ENCODE measurements at regions not wholly inside any gene's neighbourhood (a gene's known extent, or its start where the extent isn't known, plus 50 kb on each side); places are given as distances from the start of the nearest gene placed in this dataset.

DNA sequence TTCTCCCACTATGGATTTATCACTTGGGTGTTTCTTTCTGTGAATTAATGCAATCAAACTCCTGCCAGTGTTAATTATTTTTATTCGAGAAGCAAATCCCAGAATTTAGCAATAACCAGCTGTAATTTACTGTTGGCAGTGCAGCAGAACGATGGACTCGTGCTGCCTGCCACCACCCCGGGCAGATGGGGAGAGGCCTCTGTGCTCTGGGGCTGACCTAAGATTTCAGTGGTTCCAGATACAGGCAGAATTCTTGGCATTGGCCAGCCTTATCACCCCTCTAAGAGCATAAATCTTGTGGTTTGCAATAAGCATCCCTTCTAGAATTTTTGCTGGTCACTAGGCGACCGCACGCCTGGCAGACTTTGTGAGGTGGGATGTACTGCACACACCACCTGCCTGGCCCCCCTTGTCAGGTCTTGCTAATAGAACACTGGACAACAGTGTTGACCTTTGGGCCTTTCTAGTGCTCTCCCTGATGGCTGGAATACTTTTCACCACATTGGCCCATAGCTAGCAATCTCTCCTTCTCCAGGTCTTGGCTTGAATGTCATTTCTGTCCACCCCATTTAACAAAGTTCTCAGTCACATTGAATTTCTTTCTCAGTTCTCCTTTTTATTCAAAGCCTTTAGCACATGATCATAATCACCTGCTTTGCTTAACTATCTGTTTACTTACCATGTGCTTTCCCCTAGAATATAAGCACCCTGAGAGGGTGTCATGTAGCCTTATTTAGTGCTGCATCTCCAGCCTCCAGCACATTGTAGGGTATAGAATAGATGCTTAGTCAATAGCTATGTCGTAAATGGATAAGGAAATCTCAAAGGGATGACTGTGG, 122.1 kb upstream of the DYNLRB2 start:
- DNase-seq: no peak

DNA sequence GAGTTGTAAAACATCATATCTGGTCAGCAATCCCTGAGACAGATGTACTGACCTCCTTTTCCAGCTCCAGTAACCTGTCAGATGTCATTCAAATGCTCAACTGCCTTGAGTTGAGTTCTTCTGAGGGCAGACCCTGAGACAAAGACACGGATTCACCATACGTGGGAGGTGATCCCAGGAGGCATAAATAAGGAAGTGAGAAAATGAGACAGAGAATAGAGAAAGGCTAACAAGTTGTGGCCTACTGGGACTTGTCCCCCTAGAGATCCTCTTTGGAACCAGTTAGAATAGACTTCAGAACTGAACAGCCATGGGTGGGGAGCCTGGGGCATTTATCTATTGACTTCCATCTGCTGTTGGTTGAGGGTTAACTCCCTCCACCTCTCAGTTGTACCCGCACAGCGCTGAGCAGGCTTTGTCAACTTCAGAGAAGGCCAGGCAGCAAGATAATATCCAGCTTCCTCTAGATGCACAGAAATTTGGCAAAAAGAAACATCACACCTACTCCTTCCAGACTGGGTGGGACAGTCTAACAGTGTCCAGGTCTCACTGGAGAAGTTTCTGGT, 123.0 kb upstream of the DYNLRB2 start:
- DNase-seq: no peak

DNA sequence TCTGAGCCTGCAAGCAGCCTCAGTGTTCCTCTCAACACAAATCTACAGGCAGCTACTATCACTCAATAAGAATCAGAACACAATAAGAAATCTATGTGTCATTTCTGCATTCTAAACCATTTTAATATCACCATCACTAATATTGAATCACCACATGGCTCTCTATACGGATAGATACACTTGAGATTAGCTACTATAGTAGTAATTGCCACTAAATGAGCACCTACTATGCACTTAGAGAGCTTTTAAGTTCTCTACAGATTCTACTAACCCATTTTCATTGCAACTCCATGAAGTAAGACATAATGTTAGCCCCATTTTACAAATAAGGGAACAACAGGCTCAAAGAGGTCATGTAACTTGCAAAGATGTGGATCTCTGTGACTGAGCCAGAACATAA, 132.8 kb upstream of the DYNLRB2 start:
- DNase-seq: no peak

DNA sequence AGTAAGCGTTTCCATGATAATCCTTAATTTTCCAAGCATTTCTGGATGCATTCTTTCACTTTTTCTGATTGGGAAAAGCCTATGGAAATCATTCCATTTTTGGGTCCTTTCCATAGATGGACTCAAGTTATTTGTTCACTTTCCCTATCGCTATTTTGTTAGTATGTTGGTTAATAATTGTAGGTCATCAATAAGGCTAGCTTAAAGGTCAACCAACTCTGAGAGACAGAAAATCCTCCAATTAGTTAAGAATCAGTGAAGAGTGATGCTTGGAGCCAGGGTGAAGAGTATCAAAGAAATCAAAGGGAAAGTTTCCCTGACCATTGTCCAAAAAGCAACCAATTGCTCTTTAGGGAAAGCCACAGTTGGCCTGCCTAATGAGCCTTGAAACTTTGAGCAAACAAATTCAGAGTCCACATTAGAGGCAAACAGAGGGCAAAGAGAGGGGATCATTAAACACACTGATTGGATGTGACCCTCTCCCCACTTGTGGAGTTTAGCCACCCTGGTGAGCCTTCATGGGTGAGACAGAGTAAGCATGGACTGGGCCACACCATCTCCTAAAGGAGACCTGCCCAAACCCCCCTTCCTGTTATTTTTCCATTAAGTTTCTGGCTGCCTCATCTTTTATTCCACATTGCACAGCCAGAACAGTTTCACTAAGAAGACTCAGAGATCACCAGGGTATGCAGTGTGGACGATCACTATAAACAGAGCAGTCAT, 133.4 kb upstream of the DYNLRB2 start:
- DNase-seq: no peak

DNA sequence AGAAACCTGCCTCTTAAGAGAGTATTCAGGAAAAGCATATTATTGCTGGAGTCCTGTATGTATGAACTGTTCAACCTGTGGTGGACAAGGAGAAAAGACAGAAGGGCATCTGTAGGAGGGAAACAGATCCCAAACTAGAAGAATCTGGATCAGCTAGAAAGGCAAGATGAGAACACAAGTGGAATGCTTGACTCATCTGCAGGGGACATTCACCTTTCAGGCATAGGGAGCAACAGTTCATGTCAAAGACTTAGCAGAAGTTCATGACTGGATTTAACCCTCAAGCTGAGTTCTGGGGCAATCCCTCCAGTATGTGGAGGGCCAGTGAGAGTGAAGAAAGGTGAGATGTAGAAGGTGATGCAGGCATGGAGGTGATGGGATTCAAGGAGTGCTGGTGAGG, 135.9 kb upstream of the DYNLRB2 start:
- no peak for DNase-seq

DNA sequence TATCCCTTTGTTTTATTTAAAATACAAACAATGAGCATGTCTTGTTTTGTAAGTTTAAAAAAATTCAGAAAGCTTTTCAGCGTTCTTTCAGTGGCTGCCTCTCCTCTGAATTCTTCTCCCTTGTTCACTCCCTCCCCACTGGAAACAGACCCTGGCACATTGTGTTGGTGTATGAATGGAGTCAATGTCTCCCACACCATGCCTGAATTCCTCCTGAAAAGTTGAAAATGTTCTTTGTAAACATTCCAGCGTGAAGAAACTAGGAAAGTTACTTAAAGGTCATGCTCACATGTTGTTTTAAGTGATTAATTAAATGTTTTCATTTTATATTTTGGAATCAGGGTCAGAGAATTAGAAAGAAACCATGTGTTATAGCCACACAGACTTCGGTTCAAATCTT, 136.9 kb upstream of the DYNLRB2 start:
- DNase-seq: no peak

DNA sequence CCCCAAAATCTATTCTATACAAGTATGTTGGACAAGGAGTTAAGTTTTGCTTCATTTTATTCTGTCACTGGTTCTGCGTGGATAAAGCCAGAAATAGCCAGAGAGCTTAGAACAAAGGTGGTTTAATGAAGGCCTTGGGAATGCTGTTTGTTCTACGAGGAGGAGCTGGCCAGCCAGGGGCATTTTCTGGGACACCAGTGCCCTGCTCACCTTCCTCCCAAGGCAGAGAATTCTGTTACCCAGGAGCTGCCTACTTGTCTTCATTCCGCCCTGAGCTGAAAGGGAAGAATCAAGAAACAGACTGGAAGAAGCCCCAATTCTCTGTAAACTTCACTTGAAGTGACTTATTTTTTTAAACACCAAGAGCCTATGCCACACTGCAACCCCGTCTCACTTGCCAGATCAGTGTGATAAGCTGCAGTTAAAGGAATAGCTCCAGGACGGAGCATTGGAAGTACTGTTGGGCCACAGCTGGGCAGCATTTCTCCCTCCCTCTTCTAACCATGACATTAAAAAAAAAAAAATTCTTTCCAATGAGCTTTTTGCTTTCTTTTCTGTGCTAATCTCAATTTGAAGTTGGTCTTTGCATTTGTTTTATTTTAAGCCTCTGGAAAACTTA, 149.8 kb upstream of the DYNLRB2 start:
- DNase-seq: no peak

DNA sequence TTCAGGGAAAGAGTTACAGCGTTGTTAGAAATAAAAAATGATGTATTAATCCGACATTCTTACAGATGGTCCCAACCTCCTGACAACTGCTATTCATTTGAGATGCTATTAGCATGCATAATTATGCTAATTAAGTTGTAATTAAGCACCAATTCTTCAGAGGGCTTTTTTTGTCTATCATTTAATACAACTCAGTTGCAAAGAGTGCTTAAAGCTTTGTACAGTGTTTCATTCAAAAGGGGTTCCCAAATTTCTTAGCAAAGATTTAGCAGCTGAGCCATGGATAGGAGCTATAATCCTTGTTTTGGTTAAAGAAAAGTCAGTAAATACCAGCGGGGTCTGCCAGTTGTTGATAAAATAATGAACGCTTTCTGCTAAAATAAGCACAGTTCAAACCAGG, 150.7 kb upstream of the DYNLRB2 start:
- DNase-seq: no peak

DNA sequence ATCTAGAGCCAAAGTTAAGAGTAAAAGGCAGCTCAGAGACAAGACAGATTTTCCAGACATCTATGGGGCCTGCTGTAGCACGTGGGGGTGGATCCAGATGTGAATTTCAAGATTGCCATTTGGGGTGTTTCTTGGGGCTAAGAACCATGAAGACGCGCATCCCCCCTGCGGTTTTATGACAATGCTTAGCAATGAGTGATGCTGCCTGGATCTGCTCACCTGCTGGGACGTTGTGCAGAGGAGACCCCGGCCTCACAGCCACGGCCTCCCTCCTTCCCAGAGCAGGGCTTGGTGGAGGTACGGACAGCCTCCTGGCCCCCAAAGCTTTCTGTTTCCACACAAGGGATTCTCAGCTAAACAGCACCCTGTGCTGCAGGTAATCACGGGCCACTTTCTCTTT, 151.5 kb upstream of the DYNLRB2 start:
- no peak for DNase-seq

DNA sequence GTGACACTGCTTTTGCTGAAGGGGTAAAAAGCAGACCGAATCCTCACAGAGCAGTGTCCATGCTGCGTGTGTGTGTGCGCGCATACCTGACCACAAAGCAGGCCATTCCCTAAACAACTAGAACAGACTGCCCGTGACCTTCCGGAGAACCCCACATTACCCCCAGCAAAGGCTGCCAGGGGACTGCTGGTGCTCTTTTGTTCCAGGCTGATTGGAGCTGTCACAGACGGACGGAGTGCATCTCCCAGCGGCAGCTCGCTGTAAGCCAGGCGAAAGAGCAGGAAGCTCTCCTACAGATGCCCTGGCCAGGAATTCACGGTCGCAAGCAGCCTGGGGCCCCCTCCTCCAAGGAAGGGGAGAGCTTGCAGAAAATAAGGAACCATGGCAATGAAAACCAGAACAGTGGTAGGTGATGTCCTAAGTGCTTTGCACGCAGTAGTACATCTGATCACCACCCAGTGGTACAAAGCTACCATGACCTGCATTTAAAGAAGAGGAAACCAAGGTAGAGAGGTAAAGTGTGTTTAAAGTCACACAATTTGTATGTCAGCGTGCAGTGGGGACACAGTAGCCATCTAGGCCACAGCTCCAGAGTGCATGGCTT, 153.4 kb upstream of the DYNLRB2 start:
- DNase-seq: no peak

DNA sequence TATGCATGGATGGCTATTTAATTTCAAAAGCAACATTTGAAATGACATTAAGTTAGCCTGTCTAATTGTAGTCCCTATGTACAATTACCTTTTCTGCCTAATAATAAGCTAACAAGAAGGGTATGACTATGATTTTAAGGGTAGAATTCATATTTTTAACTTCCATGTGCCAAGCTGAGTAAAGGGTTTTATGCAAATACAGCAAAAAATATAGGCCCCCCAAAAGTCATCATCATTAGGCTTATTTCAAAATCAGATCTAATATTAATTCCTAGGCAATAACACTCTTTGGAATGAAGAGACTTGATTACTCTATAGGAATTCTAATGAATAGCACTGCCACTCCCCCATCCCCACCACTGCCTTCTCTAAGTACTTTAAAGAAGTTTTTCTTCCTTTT, 155.9 kb upstream of the DYNLRB2 start:
- no peak for DNase-seq

DNA sequence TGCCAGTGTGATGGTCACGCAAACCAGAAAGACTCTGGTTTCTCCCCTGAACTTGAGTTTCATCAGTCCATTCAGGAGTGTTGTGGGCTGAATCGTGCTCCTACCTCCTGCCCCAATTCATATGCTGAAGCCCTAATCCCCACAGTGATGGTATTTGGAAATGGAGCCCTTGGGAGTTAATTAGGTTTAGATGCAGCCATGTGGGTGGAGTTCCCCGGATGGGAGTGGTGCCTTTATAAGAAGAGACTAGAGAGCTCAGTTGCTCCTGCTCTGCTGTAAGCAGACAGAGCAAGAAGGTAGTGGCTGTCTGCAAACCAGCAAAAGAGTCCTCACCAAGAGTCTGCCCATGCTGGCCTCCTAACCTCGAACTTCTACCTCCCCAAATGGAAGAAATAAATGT, 160.3 kb upstream of the DYNLRB2 start:
- no peak for DNase-seq

DNA sequence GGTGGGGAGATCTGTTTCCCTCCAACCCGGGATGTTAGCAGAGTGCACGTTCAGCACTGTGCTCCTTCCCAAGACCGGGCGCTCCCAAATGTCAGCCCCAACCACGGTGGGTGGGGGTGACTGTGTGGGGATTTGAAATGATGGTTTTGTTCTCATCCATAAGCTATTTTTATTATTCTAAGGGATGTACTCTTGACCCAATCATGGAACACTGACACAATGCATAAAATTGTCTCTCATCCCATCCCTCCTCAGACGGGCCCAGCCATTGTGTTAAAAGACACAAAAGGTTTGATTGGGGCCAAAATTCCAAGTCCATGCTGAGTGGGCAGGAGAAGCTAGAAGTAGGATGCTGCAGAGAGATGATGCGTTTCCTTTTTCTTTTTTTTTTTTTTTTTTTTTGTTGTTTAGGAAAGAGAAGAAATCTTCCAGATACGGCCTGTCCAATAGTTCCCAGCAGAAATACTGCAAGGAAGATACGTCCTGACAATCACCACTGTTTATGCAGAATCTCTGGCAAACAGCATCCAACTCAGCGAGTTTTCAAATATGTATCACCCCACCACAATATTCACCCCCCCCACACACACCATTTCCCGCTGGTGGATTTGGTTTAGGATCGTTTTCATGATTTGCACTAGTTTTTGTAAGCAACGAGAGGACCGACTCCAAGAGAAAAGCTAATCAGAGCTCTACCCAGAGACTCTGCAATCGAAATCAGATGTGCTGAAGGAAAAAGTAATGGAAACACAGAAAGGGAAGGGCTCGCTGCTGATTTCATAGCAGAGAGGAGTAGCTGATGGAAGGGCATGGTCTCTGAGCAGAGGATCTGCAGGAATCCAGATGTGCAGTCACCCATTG, 163.5 kb upstream of the DYNLRB2 start:
- no peak for DNase-seq

DNA sequence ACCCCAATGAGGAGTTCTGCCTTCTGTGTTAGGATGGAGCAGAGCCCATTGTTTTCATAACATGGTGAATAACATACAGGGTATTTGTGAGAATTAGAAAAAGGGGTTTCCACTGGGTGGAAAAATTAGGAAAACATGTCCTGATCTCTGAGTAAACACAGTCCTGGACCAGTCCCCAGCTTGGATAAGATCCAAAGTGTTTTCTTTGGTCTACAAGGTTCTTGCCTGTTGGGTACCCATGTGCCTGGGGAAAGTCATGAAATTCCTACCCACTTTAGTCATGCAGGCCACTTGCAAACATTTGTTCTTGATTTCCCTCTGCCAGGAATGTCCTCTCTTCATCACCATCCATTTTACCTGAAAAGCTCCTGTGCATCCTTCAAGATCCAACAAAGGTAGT, 164.8 kb upstream of the DYNLRB2 start:
- DNase-seq: no peak

DNA sequence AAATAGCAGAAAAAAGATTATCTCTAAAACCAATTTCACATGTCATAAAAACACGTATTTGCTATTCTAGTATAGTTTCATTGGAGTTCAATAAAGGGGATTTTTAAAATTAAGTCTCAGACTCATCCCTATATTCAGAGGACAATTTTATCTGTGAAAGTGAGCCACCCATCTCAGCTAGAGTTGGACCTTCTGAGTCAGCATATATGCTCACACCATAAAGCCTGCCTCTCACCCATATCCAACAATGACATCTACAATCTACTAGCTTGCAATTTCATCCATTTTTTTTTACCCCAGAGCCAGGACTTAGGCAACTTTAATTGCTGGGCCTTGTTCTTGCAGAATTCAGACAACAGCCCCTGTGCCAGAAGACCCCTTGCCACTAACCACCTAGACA, 165.3 kb upstream of the DYNLRB2 start:
- no peak for DNase-seq

DNA sequence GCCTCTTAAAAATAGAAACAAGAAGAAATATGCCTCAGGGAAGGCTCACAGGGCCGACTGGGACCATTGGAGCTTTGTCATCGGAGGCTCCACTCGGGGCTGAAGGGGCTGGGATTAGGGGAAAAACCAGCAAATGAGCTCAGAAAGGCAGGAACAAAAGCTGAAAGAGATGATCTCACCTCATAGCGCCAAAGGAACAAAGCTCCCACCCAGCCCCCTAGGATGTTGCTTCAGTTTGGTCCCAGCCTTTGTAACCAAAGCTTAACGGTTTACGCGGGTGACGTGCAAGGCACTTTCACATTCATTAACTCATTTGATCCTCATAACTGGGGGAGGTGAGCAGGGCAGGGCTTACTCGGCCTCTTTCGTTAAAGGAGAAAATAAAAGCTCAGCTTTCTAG, 168.5 kb upstream of the DYNLRB2 start:
- DNase-seq: no peak

DNA sequence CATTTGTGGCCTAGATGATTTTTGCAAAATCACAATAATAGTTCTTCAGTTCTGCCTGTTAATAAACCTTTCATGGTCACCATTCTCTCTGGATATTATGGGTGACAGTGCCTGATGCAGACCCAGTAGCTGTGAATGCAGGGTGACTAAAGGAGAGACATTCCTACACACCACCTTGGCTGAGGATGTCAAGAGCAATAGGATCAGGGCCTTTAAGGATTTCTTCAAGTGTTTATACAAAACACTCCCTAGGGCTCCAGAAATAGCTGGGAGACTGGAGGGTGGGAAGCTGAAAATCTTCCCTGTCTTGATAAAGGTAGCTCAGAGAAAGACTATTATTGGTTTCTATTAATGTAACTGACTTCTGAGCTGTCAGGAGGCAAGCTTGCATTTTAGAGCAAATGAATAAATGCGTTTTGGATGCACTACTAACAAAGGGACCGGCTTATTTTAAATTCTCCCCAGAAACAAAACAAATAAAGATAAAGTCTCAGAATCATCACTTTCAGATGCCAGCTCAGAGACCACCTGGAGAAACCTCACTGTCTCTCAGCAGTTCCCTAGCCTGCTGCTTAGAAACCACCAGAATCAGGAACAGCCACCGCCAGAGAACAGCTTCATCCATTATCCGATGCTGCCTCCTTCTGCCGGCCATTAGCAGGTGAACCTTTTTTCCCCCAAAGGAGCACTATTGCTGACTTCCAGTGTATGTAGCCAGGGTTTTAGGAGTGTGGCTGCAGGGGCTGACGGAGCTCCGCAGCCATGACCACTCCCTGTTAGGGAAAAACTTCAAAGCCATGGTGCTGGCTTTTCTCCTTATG, 171.4 kb upstream of the DYNLRB2 start:
- DNase-seq: peak; percentile 29

DNA sequence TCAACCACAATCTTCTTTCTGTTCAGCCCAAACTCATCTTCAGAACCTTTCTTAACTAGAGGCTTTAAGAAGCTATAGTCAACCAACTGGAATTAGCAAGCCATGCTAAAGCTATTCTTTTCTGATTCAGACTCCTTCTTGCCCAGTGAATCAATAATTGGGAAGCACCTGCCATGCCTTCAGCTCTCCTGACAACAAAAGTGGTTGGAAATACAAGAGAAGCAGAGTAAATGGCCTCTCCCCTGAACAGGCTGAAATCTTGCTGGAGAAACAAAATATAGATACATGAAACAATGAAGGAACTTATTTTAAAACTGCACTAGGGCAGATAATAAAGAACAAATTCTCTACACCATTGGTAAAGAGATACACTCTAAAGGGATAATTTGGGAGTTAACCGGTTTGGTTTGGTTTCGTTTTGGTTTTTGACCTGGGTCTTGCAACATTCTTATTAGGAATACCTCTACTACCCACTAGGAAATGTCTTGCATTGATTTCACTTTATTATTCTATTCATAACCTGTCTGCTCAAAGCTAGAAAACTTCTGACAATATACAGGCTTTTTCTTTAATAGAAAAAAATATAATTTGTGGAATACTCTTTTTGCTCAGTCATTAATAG, 173.6 kb upstream of the DYNLRB2 start:
- DNase-seq: no peak

DNA sequence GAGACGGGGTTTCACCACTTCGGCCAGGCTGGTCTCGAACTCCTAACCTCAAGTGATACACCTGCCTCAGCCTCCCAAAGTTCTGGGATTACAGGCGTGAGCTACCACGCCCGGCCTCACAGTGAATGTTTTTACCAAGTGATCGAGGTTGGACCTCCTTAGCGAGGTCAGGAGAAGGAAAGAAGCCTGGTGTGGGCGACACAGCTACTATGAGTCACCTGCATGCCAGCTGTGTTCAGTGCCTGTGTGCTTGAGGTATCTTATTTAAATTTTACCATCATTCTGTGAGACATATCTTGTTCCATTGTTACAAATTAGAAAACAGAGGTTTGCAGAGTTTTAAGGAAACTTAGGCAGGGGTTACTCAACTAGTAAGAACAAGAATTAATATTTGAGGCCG, 174.8 kb upstream of the DYNLRB2 start:
- no peak for DNase-seq

DNA sequence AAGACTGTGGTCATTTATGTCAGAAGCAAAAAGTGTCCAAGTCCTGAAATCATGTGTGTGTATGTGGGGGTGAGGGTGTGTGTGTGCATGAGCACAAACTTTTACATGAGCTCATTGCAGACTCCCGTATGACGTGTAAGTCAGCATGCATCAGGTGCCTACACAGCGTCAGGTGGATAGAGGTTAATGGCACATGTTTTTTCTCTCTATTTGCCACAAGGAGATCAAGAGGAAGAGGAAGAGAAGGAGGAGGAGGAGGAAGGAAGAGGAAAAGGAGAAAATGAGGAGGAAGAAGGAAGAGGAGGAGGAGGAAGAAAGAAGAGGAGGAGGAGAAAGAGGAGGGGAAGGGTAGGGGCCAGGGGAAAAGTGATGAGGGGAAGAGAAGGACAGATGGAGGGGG, 178.0 kb upstream of the DYNLRB2 start:
- no peak for DNase-seq

DNA sequence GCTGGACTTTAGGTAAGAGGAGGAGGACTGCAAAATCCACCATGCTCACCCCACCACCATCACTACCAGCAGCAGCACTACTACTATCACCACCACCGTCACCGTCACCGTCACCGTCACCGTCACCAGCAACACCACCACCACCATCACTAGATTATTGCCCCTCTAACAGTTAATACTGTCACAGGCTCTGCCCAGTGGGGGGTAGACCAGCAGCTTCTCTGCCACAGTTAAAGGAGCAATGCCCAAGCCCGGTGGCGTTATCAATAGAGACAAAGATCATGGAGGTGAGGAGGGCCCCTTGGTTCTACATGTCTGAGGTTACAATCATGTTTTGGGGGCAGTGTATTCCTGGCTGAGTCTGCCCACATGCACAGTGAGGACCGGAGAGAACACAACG, 184.4 kb upstream of the DYNLRB2 start:
- no peak for DNase-seq

Data from NCI-H748 treated with DMSO at 0.1 percent for 48 hours (cell line).